GM21515 (cell line): ENCODE measurements at regions not wholly inside any gene's neighbourhood (a gene's known extent, or its start where the extent isn't known, plus 50 kb on each side); places are given as distances from the start of the nearest gene placed in this dataset.
"Not testable (repeated sequence)": the region's sequence is repeated elsewhere in the genome, so short reads cannot be mapped to it uniquely, and the experiment has no call there.

Source experiments
- ATAC-seq: cut with Tn5 transposase; IDR thresholded peaks from one replicate; pipeline ENCODE4 v1.9.1; 2021; ENCODE audit not compliant: unreplicated experiment

DNA sequence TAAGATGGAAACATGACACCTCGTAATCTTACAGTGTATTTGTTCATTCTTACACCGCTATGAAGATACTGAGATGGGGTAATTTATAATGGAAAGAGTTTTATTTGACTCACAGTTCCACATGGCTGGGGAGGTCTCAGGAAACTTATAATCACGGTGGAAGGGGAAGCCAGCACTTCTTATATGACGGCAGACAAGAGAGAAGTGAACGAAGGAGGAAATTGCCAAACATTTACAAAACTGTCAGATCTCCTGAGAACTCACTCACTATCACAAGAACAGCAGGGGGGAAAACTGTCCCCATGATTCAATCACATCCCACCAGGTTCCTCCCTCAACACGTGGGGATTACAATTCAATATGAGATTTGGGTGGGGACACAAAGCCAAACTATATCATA is 282.3 kb downstream of the HGF start:
- ATAC-seq: no peak

DNA sequence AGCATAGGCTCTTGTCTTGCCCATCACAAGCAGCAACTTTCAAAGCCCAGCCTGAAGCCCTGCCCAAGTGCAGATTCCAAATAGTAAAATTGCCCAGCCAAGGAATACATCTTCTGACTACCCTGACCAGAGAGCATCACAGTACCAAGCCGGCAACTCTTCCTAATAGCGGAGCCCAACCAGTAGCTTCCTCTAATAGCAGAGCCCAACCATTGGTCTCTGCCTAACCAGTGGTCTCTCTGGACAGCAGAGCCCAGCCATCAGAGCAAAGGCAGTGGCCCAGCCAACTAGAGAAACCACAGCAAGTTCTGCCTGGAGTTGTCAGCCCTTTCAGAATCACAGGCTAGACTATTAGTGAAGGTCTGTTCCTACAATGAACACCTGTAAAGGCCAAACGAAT is 285.6 kb downstream of the HGF start:
- ATAC-seq: no peak

DNA sequence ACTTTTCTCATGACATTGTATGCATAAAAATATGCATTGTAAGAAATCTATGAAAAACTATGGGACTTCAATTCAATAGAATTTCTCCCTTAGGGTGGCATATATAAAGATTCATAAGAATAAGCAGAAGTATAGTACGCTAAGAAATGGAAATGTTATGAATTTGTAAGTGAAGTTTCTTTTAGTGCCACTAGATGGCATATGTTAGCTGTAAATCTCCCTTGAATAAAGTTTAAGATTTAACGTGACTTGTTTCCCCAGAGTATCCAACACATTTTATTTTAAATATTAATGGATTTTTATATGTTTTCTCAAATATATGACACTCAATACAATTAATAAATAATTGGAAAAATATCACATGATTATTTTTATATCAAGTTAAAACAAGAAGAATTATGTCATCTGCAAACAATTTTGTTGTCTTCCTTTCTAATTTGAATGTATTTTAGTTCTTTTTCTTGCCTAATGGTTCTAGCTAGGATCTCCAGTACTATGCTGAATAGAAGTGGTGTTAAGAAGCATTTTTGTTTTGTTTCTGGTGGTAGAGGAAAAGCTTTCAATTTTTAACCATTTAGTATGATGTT is 287.2 kb downstream of the HGF start:
- ATAC-seq: peak; percentile 75

DNA sequence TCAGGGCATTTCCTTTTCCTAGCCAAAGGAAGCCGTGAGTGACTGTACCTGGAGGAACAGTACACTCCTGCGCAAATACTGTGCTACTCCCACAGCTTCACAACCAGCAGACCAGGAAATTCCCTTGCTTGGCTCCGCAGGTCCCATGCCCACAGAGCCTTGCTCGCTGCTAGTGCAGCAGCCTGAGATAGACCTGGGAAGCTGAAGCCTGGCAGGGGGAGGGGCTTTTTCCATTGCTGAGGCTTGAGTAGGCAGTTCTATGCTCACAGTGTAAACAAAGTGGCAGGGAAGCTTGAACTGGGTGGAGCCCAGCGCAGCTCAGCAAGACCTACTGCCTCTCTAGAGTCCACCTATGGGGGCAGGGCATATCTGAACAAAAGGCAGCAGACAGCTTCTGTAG is 291.2 kb downstream of the HGF start:
- ATAC-seq: no peak

DNA sequence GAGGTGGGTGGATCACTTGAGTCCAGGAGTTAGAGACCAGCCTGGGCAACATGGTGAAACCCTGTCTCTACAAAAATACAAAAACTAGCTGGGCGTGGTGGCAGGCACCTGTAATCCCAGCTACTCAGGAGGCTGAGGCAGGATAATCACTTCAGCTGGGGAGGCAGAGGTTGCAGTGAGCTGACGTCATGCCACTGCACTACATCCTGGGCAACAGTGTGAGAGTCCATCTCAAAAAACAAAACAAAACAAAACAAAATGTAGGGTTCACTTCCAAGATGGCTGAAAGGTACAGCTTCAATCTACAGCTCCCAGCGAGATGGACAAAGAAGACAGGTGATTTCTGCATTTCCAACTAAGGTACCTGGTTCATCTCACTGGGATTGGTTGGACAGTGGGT is 291.6 kb downstream of the HGF start:
- not testable (repeated sequence) for ATAC-seq

DNA sequence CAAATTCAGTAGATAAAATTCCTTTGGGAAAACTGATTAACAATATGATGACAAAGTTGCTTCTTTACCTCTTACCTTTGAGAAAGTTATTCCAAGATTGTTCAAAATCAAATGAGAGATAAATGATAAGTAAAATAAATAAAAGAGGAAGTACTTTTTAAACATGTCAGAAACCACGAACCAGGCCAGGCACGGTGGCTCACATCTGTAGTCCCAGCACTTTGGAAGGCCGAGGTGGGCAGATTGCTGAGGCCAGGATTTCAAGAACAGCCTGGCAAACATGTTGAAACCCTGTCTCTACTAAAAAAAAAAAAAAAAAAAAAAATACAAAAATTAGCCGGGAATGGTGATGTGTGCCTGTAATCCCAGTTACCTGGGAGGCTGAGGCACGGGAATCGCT is 296.6 kb downstream of the HGF start:
- no peak for ATAC-seq

DNA sequence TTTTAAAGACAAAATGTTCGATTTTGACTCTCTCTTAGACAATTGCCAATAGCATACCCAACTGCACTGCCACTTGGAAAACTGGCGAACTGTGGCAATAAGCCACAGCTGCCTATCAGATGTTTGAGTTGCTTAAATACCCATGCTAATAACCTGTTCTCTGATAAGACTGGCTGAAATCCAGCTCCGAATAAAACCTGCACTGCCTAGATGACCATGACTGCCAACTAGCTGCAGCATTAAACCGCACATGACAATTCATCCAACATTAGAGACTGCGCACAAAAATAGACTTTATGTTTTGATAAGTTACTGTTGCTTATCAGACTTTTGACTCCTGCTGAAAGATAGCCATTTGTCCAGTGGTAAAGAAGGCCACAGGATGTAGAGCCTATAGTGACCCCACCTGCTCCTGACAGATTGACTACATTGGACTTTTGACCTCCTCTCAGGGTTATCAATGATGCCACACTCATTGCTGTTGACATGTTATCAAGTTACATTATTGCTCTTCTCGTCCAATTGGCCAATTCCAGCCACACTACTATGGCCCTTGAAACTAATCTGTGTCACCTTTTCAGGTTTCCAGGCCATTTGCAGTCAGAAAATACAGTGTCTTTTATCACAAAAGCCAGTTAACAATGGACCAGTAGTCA is 299.0 kb downstream of the HGF start:
- ATAC-seq: no peak

DNA sequence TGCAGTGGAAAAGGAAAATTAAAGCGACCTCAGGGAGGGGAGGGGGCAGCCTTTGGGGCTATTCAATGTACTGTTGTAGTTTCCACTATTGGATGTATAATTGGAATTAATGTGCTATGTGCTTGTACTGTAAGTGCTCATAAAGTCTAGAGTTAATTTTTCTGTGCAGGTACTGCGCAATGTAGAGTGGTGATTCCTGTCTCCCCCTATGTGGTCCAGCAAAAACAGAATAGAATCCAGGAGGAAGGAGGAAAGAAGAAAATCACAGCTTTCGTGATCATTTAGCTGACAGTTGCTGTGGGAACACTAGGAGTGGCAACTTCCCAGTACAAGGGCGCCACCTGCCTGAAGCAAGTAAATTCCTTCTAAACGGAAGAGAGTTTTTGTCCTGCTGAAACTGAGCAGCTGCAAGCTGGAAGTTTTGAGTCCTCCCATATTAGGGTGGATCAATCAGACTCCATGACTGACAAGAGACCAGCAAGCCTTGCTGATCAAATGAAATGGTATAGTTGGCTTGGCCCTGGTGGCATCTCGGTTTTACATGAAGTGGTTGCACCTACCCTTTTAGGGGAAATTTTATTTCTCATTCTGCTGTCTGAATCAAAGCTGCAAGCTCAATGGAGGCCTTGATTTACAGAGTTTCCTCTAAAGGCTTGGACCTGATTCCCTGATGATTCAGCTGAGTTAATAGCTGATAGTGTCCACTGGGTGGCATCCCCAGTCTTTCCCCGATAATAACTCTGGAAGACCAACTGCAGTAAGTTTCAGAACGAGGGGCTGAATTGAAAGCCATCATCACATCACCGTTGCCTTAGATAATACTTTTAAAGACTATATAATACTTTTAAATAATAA is 299.8 kb downstream of the HGF start:
- no peak for ATAC-seq

DNA sequence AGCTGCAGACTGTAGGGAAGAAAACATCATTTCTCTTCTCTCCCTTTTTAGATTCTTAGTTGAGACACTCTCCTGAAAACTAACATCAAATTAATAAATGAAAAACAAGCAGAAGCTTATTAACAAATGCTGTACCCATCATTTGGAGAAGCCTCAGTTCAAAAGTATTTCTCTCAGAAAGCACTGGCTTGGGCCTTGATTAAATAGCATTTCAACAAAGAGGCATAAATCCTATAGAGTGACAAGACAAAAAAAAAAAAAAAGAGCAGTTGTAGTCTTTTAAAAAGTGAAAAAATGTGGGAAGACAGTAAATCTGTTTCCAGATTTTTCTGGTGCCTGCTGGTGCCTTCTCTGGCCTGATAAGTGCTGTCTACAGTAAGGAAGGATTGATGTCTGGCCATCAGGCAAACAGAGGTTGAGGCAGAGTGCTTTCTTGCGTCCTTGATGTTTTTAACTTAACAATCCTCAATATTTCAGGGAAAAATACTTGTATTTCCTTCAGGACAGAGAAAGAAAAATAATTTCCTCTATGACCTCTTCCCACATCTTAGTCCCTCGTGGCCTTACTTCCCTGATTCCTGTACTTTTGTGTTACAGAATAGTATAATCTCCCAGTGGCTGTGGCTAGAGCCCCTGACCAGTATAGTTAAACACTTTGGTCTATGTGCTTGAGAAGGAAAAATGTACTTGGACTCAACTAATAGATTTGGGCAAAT is 300.5 kb downstream of the HGF start:
- no peak for ATAC-seq

DNA sequence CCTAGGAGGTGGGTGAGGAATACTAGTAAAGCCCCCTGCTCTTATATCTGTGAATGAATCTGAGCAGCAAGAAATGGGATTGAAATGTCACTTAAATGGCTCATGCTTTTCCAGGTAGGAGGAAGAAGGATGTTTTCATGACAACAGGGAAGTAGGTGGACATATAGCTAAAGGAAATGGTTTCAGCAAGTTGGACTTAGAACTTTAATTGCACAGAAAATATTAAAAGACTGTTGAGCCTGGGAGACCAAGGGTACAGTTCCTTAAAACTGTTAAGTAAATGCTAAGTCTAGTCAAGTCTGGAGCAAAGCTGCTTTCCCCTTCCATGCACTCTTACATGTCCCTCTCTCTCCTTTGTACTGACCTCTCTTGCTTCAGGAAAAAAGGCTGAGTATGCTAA is 301.3 kb downstream of the HGF start:
- ATAC-seq: no peak

DNA sequence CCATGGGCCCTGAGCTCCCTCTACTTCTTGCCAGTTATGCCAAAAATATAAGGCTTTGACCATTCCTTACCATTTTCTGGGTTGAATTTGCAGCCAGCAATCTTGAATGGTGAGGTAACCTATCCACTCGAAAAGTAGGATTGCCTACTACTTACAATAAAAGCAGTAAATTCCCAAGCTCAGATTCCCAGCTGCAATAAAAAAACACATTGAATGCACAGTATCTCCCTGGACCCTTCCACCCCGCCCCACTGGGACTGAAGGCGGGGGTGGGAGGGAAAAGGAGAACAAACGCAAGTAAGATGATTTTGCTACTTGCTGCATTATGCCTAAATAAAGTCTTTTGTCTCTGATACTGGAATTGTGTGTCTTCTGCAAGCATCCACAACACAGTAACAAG is 301.9 kb downstream of the HGF start:
- ATAC-seq: no peak

DNA sequence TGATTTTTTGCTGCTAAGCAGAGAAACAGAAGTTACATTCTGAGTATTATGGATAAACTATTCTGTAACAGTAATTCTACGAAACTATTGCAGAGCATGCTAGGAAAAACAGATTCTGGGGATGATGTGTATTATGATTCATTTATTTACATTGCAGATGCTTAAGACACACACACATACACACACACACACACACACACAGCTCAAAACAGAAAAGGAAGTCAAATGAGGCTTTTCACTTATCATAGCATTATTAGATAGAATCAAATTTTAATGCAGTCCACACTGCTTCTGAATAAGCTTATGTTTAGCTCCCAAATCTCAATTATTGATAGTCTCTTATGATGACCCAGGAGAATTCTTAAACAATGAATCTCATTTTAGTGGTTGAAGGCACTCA is 307.2 kb downstream of the HGF start:
- no peak for ATAC-seq

DNA sequence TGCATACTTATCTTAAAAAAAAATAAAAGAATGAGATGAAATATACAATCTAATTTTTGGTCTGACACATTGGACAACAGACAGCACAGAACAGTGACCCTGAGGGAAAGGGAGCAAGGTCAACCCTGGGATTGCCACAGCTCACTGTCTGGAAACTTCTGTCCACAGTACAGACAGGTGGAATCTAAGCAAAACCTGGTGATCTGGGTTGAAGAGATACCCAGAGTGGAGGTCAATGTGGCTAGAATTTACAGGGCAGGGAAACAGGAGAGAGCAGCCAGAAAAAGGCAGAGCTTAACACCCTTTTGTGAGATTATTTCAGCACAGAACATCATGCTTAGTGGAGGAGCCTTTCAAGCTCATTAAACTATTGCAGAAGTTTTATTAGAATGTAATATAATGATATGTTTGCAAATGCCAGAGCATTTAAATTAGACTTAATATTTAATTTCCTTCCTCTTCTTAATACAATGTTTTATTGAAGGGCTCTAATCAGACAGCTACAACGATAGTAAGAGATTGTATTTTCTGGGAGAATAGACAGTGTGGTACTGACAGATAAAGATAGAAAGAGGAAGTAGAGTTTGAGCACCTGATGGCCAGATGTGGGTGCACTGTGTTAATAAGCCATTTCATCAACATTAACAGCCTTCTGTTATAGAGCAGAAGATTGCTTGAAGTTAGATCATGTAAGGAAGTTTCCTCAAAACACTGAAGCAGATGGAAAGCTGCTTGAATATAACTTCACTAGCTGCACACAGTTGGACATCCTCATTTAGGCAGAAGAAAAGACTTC is 309.4 kb downstream of the HGF start:
- ATAC-seq: no peak

DNA sequence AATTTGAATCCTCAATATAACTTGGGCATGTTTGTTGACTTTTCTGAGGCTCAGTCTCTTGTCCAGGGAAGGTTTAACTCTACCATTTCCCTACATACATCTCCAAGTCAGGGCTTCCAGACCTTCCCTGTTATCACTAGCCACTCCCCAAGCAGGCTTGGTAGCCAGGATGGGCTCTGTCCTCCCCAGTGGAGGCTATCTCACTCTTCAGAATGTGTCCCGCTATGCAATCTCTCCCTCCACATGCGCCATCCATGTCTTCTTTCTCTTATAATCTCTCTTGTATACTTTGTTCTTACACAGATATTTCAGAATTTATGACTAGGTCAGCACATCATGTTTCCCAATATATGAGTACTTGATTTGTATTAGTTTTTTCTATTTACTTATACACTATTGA is 310.4 kb downstream of the HGF start:
- no peak for ATAC-seq

DNA sequence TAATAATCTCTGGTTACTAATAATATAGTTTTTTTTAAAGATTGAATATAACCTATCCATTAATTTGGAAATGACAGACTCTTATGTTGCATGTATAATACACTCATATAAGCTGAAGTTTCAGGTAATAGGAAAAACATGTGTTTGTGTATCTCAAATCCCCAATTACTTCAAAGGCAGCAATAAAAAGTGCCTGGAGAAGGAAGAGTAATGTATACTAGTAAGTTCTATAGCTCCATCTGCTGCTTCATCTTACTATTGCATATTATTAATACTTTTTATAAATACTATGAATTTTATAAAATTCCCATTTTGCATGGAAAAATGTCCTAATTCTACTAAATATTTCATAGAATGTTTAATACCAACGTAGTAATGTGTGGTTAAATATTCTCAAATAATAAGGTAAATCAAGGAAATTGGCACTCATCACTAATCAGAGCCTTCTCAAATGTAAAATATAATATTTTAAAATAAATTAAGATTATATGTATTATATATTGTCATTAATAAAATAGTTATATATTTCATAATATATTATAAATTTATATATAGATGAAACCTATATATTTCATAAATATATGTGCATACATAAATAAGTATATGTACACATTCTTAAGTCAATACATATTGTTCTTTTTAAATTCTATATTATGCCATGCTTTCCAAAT is 311.9 kb downstream of the HGF start:
- no peak for ATAC-seq

DNA sequence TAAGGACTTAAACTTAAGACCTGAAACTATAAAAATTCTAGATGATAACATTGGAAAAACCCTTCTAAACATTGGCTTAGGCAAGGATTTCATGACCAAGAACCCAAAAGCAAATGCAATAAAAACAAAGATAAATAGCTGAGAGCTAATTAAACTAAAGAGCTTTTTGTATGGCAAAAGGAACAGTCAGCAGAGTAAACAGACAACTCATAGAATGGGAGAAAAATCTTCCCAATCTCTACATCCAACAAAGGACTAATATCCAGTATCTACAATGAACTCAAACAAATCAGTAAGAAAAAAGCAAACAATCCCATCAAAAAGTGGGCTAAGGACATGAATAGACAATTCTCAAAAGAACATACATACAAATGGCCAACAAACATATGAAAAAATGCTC is 316.1 kb downstream of the HGF start:
- not testable (repeated sequence) for ATAC-seq

DNA sequence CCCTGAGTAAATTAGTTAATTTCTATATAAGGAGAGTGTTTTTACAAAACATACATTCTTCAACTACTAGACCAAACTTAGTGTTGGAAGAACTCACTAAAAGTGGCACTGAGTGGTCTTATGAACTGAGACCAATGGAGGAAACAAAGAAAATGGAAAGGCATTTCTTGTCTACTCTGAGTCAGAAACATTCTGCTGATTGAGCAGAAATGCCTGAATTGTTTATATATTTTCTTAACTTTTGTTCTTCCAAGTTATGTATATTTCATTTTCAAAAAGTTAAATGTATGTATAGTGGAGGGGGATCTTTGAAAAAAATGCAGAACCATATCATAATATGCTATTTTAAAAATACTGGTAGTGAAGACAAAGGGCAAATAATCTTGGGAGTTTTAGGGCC is 320.7 kb downstream of the HGF start:
- ATAC-seq: no peak

DNA sequence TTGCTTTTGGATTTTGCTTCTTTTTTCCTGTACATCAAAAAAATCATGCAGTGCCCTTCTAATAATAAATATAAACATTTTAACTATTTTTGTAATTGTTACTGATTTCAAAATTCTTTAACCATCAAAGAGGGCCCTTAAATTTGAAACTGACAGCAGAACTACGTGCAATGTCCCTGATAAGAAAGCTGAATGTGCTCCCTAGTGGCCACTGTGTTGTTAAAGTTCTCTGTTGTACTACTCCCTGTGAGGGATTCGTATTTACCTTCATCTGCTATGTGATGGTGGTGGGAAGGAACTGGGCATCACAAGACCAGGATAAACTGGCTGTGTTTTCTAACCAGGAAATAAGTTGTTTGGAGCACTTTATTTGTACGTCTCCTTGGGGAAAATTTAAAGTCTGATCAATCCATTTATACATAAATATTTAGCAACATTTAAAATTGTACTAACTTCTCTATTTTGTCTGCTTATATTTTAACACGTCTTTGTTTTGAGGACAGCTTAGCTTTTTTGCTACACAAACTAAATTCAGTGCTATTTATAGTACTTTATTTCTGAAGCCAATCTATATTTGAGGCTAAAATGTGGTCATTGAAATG is 322.4 kb downstream of the HGF start:
- ATAC-seq: no peak

DNA sequence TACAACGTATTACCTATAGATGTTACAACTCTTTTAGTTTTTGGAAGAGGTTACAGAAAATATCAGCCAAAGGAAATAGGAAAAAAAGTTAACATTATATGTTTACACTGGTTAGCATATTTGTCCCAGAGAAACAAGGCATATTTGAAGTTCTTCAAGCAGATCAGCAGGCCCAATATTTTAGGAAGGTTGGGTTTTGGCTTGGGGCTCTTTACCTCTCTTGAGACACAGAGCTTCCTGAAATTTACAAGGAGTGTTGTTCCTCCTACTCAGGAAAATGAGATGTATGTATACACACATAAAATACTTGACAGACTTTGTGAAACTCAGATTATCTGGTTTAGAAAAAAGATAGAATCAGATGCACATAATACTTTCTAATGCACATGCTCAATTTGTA is 323.6 kb downstream of the HGF start:
- ATAC-seq: no peak

DNA sequence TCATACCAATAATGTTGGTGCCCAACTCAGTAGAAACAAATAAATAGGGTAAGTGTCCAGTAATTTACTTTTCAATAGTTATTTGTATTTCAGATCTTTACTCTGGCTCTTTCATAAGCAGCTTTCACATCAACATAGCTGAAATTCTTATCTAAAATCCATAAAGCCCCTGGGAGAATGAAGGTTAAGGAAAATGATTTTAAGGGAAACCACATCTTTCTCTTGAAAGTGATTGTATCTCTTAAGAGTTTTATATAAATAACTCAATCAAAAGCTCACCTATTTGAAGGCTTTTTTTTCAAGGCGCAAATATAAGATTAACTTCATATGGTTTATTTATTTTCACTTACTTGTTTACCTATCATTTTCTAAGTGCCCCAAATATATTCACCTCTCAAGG is 324.4 kb downstream of the HGF start:
- ATAC-seq: no peak
